ENCODE measurements at regions not wholly inside any gene's neighbourhood (a gene's known extent, or its start where the extent isn't known, plus 50 kb on each side); places are given as distances from the start of the nearest gene placed in this dataset.
A peak's percentile ranks its signal among the peaks of the same experiment; 100 is the strongest.

DNA sequence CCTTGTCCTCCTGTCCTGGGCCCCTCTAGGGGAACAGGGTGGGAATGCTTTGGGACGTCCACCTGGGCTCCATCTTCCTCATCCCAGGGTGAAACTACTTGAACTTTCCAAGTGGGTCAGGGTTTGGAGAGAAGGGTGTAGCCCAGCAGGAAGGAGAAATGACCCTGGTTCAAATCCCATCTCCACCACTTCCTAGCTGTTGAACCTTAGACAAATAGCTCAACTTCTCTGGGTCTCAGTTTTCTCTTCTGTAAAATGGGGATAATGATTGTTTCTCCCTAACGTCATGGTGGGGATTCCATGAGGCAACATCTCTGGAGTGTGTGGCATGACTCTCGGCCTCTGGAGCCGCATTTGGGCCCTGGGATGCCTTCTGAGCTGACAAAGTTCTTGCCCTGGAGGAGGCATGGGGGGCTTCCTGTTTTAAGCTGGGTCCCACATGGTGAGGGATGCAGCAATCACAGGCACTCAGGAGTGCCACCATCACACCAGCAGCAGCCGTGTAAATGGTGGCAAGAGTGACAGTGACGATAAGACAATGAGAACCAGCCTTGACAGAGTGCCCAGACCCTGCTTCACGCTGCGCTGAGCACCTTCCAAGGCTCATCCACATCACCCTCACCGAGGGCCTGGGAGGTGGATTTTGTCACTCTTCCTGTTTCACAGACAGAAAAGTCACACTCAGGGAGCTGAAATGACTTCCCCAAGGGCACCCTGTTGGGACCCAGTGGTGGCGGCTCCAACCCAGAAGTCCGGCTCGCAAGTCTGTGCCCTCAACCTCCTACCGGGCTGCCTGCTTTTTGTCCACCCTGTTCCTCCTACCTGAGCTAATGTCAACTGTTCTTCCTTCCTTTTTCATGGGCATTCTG is 69.5 kb upstream of the IER5L start:
- DNase-seq, result no peak

DNA sequence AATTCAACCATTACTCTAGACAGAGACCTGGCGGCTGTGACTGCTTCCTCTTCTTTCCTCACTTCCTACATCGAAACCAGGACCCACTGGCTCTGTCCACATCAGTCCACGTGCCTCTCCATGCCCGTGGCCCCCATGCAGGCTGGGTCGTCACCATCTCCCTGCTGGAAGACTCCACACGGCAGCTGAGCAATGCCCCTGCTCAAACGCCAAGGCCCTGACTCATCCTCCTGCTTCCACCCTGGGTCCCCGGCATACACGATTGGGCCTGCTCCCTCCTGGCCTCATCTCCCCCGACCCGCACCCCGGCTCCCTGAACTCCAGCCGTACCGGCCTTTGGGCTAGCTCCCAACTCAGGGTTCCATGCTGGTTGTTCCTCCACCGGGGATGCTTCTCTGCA is 67.2 kb upstream of the IER5L start:
- peak; percentile 14 for DNase-seq

DNA sequence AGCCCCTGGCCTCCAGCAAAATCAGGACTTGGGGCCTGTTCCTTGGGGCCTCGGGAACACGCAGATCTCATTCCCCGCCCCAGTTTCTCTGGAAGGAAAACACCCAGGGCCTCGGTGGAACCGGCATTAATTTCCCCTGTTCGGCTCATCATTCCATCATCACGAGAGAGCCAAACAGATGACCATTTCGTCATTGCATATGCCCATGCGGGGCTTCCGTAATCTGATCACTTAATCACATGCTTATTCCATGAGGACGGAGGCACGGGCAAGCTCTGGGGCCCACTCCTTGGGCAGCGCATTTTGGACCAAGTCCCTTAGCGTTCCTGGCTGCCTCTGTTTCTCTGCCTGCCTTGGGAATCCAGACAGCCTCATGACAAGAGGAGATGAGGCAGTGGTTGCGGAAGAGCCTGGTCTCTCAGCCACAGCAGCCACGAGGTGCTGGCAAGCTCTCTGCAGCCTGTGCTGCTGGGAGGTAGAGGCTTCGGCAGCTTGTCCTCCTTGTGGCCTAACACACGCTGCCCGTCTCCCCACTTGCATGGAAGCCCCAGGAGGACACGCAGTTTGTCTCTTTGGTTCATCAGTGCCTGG is 65.0 kb upstream of the IER5L start:
- DNase-seq, result no peak

DNA sequence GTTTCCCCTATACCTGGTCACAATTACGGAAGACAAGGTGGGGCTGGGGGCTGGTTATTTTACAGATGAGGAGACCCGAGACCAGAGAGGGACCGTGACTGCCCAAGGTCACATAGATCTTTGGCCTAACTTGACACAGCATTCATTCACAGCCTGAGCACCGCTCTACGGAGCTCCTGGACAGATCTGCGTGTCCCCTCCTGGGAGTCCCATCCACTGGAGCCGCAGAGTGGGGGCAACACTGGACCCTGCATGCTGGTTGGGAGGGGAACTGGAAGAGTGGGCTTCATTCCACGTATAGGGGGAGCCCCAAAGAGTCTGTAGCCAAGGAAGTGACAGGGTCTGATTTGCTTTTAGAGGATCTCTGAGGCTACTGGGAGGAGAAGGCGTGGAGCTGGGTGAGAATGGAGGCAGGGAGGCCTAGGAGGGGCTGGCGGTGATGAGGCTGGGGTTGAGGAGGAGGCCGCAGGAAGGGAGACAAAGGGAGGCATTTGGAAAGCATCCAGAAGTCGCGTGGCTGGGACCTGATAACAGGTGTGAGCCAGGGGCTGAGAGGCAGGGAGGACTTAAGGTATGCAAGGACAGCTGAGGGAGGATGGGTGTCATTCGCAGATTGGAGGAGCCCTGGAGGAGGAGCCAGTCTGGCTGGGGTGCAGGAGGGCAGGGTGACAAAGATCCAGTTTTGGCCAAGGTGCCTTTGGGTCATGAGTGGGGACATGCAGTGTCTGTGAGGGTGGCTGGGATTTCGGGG is 64.3 kb upstream of the IER5L start:
- no peak for DNase-seq

DNA sequence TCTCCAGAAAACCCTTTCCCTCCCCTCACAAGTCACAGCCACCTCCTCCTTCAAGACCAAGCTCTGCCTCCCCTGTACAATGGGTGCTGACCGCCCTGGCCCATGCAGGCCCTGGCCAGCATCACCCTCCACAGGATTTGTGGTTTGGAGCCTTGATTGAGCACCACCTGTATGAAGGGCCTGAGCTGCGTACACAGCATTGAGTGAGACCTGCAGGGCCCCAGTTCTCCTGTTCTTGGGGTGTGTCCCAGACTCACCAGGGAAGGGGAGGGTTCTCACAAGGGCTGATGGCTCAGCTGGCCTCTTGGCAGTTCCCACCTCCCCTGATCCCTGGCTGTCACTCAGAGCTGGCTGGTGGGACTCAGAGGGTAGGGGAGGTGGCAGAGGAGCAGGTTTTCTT is 63.7 kb upstream of the IER5L start:
- DNase-seq, result no peak

DNA sequence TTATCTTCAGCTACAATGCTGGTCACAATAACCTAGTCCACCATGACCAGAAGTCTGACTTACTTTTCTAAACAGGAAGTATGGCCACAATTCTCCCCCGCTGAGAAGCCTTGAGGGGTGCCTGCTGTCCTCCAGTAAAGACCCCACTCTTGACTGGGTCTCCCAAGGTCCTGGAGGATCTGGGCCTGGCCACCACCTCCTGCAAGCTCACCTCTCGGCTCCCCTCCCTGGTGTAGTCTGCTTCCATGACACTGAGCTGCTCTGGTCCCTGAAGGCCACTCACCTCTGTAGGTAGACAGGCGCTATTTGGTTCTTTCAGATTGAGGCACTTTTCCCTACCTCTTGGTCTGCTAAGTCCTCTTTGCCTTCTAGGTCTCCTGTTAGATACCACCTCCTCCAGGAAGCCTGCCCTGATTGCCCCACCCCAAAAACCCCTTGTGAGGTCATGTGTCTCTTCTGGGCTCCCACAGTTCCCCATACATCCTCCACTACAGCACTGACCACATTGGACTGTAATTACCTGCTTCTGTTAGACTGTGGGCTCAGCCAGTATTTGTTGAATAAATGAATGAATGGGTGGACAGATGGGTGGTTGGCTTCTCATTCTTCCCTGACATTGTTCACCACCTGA is 62.6 kb upstream of the IER5L start:
- DNase-seq, result no peak

DNA sequence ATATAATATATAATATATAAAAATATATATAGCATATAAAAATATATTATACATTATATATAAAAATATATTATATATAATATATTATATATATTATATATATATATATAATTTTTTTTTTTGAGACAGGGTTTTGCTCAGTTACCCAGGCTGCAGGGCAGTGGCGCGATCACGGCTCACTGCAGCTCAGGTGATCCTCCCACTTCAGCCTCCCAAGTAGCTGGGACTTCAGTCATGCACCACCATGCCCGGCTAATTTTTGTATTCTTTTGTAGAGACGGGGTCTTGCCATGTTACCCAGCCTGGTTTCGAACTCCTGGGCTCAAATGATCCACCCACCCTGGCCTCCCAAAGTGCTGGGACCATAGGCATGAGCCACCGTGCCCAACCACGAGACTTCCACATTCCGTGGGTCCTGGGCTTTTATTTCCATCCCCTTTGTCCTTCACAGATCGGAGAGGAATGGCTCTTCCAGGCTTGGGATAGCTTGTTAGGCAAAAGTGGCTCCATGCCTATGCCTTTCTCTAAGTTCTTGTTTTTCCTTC is 62.0 kb upstream of the IER5L start:
- no peak for DNase-seq

DNA sequence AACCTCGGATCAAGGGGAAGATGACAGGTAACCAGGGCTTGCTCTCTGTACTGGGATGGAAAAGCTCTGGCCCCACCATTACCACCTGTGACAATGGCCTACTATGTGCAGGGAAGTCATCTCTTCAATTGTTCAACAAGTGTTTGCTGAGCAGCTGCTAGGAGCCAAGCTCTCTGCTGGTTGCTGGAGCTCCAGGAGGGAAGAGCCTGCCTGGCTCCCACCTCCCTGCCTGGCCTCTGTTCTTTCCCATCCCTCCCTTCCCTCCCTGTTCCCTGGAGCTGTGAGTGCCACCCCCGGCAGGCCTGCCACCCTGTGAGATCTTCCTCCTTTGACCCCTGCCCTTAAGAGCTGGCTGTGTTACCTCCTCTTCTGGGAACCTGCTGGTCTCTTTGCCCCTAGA is 59.7 kb upstream of the IER5L start:
- no peak for DNase-seq

DNA sequence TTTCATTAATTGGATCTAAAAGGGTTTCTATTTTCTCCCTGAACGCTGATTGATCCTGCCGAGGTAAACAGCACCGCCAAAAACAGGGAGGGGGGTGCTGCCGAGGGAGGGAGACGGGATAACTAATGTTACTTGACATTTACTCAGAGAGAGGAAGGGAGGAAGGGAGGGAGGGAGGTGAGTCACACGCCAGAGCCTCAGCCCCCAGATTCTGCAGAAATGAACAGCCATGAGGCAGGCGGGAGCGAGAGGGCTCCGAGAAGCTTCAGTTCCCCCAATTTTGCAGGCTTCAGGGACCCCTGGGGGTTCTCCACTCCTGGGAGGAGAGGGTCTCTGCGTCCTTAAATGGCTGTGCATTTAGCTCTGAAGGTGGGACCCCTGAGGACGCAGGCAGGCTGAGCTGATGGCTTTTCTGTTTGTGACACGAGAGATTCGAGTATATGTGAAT is 59.1 kb upstream of the IER5L start:
- DNase-seq, result peak; percentile 37

DNA sequence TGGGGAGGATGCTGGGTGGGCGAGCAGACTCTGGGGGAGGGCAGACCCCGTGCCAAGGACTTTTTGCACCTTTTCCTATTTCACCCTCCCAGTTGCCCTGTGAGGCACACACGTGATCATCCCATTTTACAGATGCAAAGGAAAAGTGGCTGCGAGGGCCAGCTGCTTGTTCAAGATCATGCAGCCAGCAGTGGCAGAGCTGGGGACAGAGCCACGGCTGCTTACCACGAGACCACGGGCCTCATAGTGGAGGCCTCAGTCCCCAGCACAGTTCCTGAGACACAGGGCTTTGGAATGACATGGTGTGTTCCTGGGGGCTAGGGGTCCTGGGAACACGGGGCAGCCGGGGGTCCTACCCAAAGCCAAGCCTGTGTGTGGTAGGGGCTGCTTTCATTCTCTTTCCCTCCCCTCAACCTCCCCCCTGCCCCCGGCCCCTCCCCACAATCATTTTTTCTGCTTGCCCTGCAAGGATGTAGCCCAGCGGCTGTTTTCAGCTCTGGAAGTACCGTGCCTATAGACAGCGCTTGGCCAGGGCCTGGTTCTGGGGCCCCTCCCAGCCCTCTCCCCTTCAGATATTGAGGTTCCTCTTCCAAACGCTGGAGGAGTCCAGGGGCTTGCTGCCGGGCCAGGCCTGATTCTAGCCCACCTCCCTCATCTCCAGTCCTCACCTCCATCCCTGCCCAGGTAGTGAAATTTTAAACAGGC is 58.5 kb upstream of the IER5L start:
- no peak for DNase-seq

DNA sequence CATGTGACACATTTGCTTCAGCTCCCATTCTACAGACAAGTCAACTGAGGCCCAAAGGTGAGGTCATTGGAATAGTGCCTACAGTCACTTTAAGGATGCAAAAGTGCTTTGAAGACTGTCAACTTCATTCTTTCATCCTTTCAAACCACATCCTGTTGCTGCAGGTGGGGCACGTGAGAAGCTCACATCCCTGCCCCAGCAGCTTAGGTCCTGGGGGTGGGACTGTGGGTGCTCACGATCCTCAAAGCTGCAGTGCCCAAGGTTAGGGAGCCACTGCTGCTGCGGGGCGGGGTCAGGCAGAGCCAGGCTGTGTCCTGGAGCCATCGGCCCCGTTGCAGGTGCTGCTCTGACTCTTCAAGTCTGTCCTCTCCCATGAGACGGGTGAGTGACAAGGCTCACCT is 57.9 kb upstream of the IER5L start:
- no peak for DNase-seq

DNA sequence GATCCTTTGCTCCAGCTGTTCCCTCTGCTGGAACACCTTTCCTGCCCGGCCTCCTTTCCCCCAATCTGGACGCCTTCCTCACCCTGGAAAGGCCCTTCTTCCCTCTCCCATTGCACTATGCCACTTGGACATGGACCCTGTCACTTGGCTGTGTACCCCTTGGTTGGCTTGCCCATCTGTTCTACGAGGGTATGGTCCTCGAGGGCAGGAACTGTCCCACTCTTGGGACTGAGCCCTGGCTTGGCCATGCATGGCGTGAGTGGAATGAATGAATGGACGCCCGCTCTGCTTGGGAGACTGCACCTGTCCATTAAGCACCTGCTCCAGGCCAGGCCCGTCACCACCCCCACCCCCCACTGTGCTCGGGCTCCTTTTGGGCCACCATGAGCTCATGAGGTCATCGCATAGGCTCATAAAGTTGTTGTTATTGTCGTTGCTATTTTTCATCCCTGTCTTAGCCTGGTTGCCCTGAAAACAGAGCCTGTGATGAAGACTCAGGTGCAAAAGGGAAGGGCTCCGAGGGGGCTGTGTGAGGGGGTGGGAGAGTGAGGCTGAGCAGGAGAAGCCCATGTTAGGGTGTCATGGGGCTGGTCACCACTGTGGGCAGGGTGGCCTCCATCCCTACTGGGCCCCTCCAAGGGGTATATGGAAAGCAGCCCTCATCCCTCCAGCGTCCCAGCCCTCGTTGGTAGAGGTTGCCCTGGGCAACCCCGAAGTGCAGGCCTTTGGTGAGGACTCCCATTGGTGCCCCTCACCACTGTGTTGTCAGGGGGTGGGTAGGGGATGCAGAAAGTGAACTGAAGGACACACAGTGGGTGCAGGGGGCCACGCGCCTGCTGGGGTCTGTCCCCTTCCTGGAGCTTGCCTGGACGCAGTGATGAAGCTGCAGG is 57.2 kb upstream of the IER5L start:
- DNase-seq, result no peak

DNA sequence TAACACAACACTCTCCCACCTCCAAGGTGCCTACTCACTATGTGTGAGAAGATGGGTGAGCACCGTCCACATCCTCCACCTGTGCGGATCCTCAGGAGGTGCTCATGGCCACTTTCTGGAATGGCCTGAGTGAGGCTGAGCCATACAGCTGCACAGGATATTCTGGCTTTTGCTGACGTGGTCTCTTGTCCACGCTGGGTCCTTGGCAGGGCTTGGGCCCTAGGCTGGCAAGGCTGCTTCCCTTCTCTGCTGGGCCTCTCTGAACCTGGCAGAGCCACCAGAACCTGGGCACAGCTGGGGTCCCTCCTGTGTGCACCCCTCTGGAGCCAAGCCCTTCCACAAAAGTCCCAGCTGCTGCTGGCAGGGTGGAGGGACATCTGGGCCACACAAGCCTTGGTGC is 56.4 kb upstream of the IER5L start:
- DNase-seq, result no peak

DNA sequence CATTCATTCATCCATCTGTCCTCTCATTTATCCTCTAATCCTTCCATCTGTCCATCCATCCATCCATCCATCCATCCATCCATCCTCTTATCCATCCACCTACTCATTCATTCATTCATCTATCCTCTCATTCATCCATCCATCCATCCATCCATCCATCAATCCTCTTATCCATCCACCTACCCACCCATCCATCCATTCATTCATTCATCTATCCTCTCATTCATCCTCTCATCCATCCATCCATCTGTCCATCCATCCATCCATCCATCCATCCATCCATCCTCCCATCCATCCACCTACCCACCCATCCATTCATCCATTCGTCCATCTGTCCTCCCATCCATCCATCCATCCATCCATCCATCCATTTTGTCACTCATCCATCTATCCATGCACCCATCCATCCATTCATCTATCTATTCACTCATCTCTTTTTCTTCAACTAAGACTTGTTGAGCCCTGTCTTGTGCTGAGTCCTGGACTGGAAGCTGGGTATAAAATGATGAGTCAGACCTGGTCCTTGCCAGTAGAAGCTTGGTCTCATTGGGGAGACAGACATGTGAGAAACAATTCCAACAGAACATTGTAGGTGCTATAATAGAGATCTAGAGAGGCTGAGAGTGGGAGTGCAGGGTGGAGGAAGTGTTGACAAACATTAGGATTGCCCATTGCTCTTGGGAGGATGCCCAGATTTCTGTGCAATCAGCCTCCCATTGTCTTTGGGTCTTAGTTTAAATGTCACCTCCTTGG is 55.0 kb upstream of the IER5L start:
- no peak for DNase-seq

DNA sequence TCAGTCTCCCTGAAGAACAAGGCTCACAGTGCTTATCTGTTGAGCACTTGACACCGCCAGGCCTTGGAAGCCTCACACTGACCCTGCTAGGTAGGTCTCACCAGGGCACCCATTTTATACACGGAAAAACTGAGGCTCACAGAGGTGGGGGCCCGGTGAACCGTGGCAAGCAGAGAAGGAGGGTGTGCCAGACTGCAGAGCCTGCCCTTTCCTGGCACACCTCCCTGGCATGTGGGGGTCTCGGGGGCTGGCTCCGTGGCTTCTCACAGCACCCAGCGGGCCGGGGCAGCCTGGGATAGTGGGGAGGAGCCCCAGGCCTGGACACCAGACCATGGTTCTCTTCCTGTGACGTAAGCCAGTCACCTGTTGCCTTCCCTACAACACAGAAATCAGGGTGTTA is 53.7 kb upstream of the IER5L start:
- no peak for DNase-seq

DNA sequence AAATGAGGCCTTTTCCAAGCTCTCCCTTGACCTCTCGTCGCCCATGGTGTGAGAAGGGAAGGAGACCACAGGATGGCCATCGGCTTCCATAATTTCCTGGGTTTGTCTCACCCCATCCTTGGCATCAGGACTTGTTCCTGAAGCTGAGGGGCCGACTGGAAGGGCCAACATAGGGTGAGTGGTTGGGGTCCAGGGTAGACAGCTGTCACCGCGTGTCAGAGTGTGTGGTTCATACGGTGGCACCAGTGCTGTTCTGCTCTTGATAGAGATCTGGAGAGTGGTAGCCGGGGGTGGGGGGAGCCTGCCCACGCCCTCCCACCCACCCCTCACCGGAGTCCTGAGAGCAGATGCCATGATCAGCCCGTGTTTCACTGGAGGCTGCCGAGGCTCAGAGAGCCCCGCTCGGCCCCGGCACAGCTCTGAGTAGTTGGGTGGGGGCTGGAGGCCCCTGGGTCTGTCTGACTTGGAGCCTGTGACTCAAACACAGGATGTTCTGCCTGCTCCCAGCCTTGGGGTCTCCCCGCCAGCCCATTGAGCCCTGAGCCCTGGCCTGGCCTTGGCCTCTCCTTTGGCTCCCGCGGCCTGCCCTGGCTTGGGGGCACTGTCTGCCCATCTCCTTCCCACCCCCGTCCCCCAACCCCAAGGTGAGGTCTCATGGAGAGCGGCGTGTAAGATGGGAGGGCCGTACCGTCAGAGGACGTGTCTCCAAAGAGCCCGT is 53.1 kb upstream of the IER5L start:
- DNase-seq, result no peak

DNA sequence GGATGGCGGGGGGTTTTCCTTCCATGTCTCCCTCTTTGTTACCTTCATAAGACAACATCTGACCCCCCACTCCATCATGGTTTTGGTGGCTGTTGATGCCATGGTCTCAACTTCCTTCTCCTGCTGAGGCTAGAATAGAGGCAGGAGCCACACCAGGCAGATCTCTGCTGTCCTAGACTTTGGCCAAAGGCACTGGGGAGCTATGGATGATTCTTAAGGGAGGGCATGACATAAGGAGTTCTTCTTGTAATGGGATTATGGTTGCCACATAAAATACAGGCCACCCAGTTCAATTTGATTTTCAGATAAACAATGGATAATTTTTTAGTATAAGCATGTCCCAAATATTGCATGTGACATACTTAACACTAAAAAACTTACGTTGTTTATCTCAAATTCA is 52.2 kb upstream of the IER5L start:
- DNase-seq, result no peak
